ENCODE measurements at regions not wholly inside any gene's neighbourhood (a gene's known extent, or its start where the extent isn't known, plus 50 kb on each side); places are given as distances from the start of the nearest gene placed in this dataset.

GRCh38 chr6:50963952-50964351, 145.3 kb downstream of the TFAP2B start:
- TF ChIP-seq ZNF529 (tag by site-specific recombination; IDR thresholded peaks at IDR 0.05; ENCODE audit: insufficient replicate concordance) (no peak), YY1 (tag by site-specific recombination; IDR thresholded peaks at IDR 0.05) (no peak), ZBTB21 (tag by site-specific recombination; IDR thresholded peaks at IDR 0.05) (no peak), ZNF416 (tag by site-specific recombination; IDR thresholded peaks at IDR 0.05) (no peak), ZNF555 (tag by site-specific recombination; conservative IDR thresholded peaks at IDR 0.05) (no peak), ZNF747 (tag by site-specific recombination; IDR thresholded peaks at IDR 0.05) (no peak), ZNF2 (tag by site-specific recombination; IDR thresholded peaks at IDR 0.05) (no peak), KLF9 (tag by site-specific recombination; IDR thresholded peaks at IDR 0.05; ENCODE audit: low read depth) (no peak), ATF2 (tag by site-specific recombination; IDR thresholded peaks at IDR 0.05; ENCODE audit: low read depth) (no peak), ZNF221 (tag by site-specific recombination; IDR thresholded peaks at IDR 0.05; ENCODE audit: borderline replicate concordance) (no peak)
- TF ChIP-seq, protein P1, sequence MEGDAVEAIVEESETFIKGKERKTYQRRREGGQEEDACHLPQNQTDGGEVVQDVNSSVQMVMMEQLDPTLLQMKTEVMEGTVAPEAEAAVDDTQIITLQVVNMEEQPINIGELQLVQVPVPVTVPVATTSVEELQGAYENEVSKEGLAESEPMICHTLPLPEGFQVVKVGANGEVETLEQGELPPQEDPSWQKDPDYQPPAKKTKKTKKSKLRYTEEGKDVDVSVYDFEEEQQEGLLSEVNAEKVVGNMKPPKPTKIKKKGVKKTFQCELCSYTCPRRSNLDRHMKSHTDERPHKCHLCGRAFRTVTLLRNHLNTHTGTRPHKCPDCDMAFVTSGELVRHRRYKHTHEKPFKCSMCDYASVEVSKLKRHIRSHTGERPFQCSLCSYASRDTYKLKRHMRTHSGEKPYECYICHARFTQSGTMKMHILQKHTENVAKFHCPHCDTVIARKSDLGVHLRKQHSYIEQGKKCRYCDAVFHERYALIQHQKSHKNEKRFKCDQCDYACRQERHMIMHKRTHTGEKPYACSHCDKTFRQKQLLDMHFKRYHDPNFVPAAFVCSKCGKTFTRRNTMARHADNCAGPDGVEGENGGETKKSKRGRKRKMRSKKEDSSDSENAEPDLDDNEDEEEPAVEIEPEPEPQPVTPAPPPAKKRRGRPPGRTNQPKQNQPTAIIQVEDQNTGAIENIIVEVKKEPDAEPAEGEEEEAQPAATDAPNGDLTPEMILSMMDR (tag by site-specific recombination; IDR thresholded peaks at IDR 0.05) = no peak
- TF ChIP-seq, protein P2, sequence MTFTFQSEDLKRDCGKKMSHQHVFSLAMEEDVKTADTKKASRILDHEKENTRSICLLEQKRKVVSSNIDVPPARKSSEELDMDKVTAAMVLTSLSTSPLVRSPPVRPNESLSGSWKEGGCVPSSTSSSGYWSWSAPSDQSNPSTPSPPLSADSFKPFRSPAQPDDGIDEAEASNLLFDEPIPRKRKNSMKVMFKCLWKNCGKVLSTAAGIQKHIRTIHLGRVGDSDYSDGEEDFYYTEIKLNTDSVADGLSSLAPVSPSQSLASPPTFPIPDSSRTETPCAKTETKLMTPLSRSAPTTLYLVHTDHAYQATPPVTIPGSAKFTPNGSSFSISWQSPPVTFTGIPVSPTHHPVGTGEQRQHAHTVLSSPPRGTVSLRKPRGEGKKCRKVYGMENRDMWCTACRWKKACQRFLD (tag by site-specific recombination; IDR thresholded peaks at IDR 0.05) = no peak
- TF ChIP-seq, protein P3, sequence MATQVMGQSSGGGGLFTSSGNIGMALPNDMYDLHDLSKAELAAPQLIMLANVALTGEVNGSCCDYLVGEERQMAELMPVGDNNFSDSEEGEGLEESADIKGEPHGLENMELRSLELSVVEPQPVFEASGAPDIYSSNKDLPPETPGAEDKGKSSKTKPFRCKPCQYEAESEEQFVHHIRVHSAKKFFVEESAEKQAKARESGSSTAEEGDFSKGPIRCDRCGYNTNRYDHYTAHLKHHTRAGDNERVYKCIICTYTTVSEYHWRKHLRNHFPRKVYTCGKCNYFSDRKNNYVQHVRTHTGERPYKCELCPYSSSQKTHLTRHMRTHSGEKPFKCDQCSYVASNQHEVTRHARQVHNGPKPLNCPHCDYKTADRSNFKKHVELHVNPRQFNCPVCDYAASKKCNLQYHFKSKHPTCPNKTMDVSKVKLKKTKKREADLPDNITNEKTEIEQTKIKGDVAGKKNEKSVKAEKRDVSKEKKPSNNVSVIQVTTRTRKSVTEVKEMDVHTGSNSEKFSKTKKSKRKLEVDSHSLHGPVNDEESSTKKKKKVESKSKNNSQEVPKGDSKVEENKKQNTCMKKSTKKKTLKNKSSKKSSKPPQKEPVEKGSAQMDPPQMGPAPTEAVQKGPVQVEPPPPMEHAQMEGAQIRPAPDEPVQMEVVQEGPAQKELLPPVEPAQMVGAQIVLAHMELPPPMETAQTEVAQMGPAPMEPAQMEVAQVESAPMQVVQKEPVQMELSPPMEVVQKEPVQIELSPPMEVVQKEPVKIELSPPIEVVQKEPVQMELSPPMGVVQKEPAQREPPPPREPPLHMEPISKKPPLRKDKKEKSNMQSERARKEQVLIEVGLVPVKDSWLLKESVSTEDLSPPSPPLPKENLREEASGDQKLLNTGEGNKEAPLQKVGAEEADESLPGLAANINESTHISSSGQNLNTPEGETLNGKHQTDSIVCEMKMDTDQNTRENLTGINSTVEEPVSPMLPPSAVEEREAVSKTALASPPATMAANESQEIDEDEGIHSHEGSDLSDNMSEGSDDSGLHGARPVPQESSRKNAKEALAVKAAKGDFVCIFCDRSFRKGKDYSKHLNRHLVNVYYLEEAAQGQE (tag by site-specific recombination; IDR thresholded peaks at IDR 0.05) = no peak
- TF ChIP-seq, protein P4, sequence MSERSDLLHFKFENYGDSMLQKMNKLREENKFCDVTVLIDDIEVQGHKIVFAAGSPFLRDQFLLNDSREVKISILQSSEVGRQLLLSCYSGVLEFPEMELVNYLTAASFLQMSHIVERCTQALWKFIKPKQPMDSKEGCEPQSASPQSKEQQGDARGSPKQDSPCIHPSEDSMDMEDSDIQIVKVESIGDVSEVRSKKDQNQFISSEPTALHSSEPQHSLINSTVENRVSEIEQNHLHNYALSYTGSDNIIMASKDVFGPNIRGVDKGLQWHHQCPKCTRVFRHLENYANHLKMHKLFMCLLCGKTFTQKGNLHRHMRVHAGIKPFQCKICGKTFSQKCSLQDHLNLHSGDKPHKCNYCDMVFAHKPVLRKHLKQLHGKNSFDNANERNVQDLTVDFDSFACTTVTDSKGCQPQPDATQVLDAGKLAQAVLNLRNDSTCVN (tag by site-specific recombination; optimal IDR thresholded peaks at IDR 0.05) = no peak

Measured in HEK293 (cell line).